Fibroblast of peridontal ligament (primary cell): ENCODE measurements at regions not wholly inside any gene's neighbourhood (a gene's known extent, or its start where the extent isn't known, plus 50 kb on each side); places are given as distances from the start of the nearest gene placed in this dataset.
"Not testable (repeated sequence)": the region's sequence is repeated elsewhere in the genome, so short reads cannot be mapped to it uniquely, and the experiment has no call there.

ENCODE experiments used
- DNase-seq: peaks from one replicate; pipeline ENCODE4 v3.0.0-alpha.2; 2010; ENCODE audit errors: extremely low read depth

DNA sequence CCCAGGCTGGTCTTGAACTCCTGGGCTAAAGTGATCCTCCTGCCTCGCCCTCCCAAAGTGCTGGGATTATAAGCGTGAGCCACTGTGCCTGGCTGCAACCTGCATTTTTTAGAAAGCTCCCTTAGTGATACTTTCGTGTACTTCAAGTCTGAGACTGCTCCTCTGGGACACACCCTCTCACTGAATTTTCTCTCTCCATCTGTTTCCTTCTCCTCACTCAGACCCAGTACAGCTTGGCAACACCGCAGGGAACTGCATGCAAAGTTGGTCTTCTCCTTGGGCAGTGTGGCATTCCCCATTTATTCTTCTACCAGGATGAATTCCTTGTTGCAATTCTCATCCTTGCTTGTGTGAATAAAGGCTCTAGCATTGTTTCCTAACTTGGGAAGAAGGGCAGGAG is 175.9 kb downstream of the LPIN1 start:
- DNase-seq = no peak

GRCh38 chr2:11923935-11924334 is 177.5 kb downstream of the LPIN1 start:
- DNase-seq = no peak

DNA sequence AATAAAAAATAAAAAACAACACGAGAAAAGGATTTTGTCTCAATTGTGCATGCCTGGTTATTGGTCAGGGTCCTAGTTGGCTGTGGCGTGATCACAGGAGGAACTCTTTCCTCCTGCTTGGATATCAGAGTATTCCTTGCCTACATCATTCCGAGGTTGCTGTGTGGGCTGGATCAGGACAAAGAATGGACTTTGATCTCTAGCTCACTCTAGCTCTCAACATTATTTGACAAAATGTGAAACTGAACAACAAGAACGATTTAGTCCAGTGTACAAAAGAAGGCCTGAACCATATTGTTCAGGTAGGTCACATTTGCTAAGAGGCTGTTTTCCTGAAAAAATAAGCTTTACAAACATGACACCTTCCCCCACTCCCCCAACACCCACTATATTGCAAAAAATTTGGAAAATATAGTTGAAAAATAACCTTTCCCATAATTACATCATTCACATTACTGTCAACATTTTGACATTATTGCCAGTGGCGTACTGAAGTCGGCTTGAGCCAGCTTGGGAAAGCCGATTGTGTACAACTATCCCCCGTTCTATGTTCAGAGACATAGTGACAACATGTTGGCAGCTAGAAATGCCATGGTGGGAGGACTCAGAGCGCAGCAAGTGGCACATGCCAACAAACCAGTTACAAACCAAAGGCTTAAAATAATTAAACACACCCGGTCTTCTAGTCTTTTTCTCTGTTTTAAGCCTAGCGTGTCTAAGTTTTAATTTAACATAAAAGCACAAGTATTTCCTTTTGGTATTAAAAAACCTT is 179.0 kb downstream of the LPIN1 start:
- no peak for DNase-seq

DNA sequence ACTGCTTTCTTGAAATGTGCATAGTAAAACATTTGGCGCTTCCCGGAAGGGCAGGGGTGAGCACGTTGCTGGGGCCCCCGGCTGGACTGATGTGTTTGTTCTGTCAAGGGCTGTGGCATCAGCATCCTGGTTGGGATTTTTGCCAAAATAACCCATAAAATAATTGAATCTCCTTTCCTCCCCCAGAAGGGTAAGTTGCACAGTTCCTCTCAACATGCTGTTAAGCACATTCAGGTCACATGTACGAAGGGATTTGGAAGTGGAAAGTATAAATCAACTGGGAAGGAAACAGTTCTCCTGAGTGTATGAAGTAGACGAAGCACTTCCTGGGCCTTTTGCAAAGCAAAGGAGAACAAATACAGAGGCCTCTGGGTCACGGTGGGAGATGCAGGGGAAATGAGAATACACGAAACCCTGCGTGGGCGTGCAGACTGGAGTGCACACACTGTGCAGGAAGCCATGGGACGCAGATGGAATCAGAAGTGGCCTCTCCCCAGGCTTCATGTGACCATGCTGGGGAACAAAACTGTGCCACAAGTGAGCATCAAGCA is 183.9 kb downstream of the LPIN1 start:
- no peak for DNase-seq

DNA sequence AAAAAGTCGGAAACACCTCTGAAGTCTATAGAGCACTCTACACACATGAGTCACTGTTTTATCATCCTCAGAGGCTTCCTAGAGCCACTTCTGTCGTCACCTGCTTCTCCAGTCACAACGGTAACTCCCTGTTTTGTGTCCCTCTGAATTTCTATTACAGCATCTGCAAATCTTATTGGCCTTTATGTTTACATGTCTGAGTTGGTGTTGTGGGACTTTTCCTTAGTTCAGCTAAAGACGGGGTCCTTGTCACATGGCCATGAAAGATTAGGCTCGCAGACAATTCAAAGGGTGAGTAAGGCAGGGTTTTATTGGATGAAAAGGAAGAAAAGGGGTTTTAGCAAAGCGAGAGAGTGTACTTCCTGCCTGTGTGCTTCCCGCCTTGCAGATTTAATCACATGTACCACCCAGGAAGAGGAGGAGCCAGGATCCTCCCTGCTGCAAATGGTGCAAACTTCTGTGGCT is 185.6 kb downstream of the LPIN1 start:
- no peak for DNase-seq

DNA sequence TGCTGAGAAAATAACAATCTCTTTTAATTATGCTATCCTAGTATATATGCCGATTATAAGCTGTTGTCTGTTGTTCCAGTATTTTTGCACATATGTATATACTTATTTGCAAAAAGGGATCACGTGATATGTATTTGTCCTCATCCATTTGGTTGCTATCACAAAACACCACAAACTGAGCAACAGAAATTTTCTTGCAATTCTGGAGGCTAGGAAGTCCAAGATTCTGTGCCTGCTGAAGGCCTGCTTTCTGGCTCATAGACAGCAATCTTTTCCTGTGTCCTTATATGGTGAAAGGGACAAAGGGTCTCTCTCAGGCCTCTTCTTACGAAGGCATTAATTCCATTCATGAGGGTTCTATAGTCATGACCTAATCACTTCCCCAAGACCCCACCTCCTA is 186.5 kb downstream of the LPIN1 start:
- no peak for DNase-seq

DNA sequence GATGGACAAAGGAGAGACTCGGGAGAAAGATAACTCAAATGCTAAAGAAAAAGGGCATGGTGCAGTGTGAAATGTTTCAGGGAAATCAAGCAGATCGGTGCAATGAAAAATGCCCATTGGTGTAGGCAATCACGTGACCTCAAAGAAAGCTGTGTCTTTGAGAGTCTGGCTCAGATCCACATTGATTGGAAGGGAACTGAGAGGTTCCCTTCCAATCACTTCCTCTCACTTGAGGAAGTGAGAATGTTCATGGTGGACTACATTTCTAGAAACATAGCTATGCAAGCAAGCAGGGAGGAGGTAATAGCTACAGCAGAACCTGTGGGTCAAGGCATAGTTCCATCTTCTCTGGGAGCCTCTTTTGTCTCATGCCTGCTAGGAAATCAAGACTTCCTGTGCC is 187.4 kb downstream of the LPIN1 start:
- DNase-seq = no peak

DNA sequence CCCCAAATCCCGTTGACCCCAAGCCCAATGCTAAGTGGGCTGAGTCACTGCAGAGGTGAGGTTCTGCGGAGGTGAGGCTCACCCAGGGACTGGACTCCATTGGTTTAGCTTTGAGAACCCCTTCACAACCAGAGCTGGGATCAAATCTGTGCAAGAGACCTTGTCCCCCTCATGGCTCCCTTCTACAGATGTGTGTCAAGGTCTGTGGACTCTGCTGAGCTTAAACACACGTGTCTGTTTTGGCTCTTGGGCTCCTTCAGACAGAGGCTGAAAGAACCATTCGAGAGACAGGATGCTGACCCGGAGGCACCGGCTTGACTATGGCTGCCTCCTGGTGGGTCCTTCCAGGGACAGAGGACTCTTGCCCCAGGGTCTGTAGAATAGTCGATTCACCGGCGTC is 190.3 kb downstream of the LPIN1 start:
- no peak for DNase-seq

DNA sequence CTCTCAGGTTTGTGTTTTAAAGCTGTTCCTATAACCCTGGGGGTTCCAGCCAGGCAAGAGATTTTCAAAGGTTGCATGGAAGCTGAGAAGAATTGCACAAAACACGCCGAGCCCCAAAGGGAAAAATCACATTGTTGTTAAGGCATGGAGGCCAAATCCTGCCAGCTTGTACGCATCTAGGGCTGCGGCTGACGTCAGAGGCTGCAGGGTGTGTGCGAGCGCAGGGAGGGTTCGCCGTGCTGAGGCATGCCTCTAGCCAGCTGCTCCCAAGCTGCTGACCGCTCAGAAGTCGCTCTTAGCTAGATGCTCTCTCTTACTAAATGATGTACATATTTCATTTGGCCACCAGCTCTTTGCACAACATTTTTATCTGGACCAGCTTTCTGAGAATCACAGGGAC is 191.8 kb downstream of the LPIN1 start:
- no peak for DNase-seq

DNA sequence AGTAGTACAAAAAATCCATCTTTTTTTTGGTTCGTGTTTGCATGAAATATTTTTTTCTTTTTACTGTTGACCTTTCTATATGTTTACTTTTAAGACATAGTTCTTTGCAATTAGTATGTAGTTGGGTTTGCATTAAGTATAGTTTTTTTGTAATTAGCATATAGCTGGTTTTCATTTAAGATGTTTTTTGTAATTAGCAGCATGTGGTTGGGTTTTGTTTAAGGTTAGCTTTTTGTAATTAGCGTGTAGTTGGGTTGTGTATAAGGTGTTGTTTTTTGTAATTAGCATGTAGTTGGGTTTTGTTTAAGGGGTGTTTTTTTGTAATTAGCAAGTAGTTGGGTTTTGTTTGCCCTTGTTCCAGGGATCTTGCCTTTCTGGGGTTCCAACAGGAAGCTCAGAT is 193.1 kb downstream of the LPIN1 start:
- DNase-seq = no peak

GRCh38 chr2:11940121-11940743 is 193.8 kb downstream of the LPIN1 start:
- no peak for DNase-seq

GRCh38 chr2:11940799-11941198 is 194.4 kb downstream of the LPIN1 start:
- DNase-seq = no peak

GRCh38 chr2:11941201-11942177 is 195.1 kb downstream of the LPIN1 start:
- no peak for DNase-seq

DNA sequence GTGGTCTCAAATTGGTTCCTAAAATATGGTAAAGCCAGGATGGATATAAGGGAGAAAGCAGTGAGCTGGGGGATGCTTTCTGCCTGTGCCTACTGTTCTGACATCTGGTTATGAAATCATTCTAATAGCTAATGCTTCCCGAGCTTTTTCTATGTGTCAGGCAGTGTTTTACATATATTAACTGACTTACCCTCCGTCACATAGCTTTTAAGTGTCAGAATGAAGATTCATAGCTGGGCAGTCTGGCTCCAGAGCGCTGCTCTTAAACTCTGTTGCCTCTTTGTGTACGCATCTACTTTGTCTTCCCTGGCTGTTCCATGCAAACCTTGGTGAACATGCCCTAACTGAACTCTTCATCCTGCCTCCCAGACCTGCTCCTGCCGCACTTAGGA is 195.7 kb downstream of the LPIN1 start:
- DNase-seq = no peak

DNA sequence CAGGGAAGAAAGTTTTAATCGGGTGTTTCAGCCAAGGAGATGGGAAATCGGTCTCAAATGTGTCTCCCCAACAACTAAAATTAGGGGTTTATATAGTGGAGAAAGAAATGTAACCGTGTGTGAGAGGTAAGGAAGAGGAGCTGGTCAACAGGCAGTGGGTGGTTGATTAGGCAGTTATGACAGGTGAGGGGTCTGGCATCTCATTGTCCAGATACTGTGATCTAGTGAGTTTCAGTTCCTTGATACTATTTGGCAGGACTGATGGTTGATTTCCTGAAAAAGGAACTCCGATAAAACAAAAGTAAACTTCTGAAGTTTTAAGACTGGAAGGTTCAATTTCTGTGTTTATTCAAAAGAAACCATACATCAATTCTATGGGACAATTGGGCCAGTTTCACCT is 197.9 kb downstream of the LPIN1 start:
- no peak for DNase-seq

- DNase-seq = peak; percentile 29
Observed at GRCh38 chr2:11945139-11946126, 199.0 kb downstream of the LPIN1 start.

DNA sequence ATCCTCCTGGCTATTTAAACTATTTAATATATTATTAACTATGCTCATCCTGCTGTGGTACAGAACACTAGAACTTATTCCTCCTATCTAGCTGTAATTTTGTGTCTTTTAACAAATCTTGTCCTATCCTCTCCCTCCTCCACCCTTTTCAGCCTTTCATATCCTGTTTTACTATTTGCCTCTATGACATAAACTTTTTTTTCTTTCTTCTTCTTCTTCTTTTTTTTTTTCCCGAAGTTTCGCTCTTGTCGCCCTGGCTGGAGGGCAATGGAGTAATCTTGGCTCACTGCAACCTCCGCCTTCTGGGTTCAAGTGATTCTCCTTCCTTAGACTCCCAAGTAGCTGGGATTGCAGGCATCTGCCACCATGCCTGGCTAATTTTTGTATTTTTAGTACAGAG is 201.5 kb downstream of the LPIN1 start:
- DNase-seq = no peak

GRCh38 chr2:11949732-11950523 is 203.5 kb downstream of the LPIN1 start:
- peak; percentile 35 for DNase-seq

- DNase-seq = no peak
Observed at GRCh38 chr2:11950896-11951295, 204.5 kb downstream of the LPIN1 start.

DNA sequence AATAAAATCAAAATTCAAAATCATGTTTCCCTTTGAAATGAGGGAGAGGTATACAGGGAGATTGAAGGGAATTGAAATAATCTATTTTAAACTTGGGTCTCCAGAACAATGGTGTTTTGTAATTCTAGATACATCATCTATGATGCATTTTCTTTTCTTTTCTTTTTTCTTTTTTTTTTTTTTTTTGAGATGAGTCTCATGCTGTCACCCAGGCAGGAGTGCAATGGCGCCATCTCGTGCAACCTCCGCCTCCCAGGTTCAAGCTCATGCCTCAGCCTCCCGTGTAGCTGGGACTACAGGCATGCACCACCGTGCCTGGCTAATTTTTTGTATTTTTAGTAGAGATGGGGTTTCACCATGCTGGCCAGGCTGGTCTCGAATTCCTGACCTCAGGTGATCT is 205.1 kb downstream of the LPIN1 start:
- not testable (repeated sequence) for DNase-seq
